ENCODE measurements at regions not wholly inside any gene's neighbourhood (a gene's known extent, or its start where the extent isn't known, plus 50 kb on each side); places are given as distances from the start of the nearest gene placed in this dataset.
"Not testable (repeated sequence)": the region's sequence is repeated elsewhere in the genome, so short reads cannot be mapped to it uniquely, and the experiment has no call there.

DNA sequence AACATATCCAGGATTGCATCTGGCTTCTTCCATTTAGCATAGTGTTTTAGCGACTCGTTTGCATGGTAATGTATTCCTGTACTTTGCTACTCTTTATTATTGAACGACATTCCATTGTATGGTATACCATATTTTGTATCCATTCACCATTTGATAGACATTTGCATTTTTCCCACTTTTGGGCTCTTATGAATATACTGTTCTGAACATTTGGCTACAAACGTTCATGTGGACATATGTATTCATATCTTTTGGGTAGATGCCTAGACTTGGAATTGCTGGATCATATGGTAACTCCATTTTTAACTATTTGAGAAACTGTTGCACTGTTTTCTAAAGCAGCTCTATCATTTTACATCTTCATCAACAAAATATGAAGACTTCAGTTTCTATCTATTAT is 383.7 kb upstream of the AKR1E2 start:
- in situ Hi-C loops (cut with MboI; ENCODE audit: low pct_unique_long_range_greater_than_20kb, low sequenced_read_pairs), result no loop called here
- DNase-seq, result no peak

GRCh38 chr10:4440260-4440659 is 385.7 kb upstream of the AKR1E2 start:
- DNase-seq, result no peak
- in situ Hi-C loops (cut with MboI; ENCODE audit: low pct_unique_long_range_greater_than_20kb, low sequenced_read_pairs), result no loop called here

GRCh38 chr10:4437791-4438190 is 388.2 kb upstream of the AKR1E2 start:
- peak; percentile 23 for DNase-seq
- in situ Hi-C loops (cut with MboI; ENCODE audit: low pct_unique_long_range_greater_than_20kb, low sequenced_read_pairs), result no loop called here

GRCh38 chr10:4437061-4437460 is 388.9 kb upstream of the AKR1E2 start:
- DNase-seq, result no peak
- in situ Hi-C loops (cut with MboI; ENCODE audit: low pct_unique_long_range_greater_than_20kb, low sequenced_read_pairs), result no loop called here

- in situ Hi-C loops (cut with MboI; ENCODE audit: low pct_unique_long_range_greater_than_20kb, low sequenced_read_pairs), result no loop called here
- no peak for DNase-seq
These were observed 389.9 kb upstream of the AKR1E2 start for GRCh38 chr10:4436103-4436502.

DNA sequence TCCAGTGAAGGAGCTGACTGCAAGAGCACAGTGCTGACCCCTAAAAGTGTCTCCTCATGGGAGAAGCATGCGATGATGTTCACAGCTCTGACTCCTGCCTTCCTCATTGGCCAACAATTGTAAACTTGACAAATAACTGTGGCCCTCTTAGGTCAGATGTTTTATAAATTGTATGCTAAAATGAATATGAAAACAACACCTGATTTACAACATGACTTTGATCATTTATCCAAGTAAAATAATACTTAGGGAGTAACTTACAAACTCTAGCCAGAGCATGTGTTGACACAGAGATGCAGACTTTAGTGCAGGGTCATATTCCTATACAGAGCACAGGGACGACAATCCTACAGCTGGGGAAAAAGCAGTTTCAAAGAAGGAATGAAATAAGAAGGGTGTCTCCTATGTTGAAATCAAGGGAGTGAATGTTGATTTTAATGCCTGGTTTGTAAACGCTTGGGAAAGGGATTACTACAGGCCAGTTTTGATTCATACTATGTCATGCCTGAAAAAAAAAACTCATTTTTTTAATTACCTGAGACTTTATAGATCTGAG is 391.4 kb upstream of the AKR1E2 start:
- DNase-seq, result no peak
- in situ Hi-C loops (cut with MboI; ENCODE audit: low pct_unique_long_range_greater_than_20kb, low sequenced_read_pairs), result no loop called here

- no peak for DNase-seq
- in situ Hi-C loops (cut with MboI; ENCODE audit: low pct_unique_long_range_greater_than_20kb, low sequenced_read_pairs), result no loop called here
These were observed 391.9 kb upstream of the AKR1E2 start for GRCh38 chr10:4434105-4434504.

DNA sequence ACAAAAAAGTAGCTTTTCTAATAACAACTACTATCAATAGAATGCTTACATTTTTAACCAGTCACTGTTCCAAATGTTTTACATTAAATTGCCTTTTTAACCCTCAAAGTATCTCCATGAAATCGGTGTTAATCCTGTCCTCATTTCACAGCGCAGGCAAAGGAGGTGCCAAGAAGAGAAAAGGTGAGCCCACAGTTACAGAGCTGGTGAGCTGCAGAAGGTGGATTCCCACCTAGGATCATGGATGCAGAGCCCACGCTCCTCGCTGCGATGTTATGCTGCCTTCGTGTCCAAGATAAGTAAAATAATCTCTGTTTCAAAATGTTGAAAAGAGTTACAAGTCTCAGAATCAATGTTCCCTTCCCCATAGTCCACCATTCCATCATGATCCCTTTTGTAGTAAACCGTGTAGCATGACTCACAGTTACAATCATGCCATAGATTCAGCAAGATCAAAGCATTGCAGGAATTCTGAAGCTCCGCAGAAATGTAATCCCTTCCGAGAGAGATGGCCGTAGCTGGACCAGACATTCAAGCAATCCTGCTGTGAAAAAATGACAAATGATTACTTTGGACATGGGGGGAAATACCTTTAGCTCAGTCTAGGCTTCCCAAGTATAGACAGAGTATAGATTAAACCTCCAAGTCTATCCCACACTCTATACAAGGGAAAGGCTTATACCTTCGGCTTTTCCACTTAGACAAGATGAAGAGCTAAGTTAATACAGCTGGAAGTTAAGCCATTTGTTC is 394.7 kb upstream of the AKR1E2 start:
- no peak for DNase-seq
- in situ Hi-C loops (cut with MboI; ENCODE audit: low pct_unique_long_range_greater_than_20kb, low sequenced_read_pairs), result no loop called here

DNA sequence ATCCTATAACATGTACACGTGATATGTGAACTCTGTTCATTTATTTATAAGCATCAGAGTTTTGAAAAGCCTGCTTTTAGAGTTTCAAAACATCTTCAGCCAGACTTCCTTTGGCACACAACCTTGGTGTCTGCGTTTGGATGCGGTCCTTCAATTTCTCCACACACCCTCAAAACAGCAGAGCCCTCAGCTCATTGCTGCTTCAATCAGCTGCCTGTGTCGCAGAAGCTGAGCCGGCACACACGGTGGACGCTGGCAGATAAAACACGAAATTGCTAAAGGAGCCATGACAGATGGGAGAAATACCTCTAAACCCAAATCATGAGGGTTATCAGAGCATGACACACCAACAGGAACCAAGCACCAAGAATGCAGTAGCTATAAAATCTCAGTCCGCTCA is 396.4 kb upstream of the AKR1E2 start:
- in situ Hi-C loops (cut with MboI; ENCODE audit: low pct_unique_long_range_greater_than_20kb, low sequenced_read_pairs), result no loop called here
- no peak for DNase-seq

- DNase-seq, result no peak
- in situ Hi-C loops (cut with MboI; ENCODE audit: low pct_unique_long_range_greater_than_20kb, low sequenced_read_pairs), result no loop called here
These were observed 398.5 kb upstream of the AKR1E2 start for GRCh38 chr10:4427532-4427931.

GRCh38 chr10:4426866-4427265 is 399.1 kb upstream of the AKR1E2 start:
- in situ Hi-C loops (cut with MboI; ENCODE audit: low pct_unique_long_range_greater_than_20kb, low sequenced_read_pairs), result no loop called here
- no peak for DNase-seq

DNA sequence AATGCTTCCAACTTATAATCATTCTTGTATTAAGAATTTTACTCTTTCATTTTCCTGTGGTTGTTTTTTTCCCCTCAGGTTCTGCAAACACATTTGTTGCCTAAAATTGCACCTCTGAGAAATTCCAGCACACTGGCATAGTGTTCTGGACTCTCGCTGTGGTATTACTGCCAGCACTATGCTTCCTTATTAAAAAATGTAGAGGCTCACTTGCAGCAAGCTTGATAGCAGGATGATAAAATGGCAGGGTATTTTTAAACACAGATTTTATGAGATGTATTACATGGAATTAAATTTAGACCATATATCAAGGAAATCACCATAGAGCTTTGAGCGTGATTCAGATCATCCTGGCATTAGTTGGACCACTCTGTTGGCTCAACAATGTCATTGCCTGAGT is 416.7 kb upstream of the AKR1E2 start:
- in situ Hi-C loops (cut with MboI; ENCODE audit: low pct_unique_long_range_greater_than_20kb, low sequenced_read_pairs), result no loop called here
- no peak for DNase-seq

DNA sequence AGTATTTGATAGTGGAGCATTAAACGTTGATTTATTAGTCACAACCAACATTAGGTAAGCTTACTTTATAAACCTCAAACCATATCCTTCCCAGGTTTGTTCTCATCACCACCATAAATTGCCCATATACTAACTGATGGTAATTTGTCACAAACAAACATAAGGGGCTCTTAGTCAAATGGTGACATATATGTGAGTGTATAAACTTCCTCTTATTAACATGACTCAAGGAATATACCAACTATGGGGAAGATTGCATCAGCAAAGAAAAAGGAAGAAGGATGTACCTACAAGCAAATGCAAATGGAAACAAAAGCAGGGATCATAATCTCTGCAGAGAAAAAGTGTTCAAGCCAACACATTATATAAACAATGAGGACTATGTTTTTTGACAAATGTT is 418.2 kb upstream of the AKR1E2 start:
- in situ Hi-C loops (cut with MboI; ENCODE audit: low pct_unique_long_range_greater_than_20kb, low sequenced_read_pairs), result no loop called here
- peak; percentile 61 for DNase-seq

DNA sequence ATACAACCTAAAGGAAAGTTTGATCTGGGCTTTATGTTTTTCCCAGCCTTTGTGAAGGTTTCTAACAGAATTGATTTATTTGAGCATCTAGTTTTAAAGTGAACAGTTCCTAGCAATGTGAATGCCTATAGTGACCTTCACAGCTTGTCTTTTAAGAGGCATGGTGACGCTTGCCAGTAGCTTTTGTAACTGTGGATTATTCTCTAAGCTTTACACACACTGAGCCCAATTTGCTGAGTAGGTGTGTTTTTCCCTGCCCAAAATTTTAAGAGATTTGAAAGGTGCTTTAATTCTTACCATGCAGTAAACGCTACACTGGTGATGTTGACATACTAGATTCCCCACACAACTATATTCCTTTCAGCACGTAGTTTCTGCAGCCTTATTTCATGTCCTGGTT is 420.2 kb upstream of the AKR1E2 start:
- DNase-seq, result no peak
- in situ Hi-C loops (cut with MboI; ENCODE audit: low pct_unique_long_range_greater_than_20kb, low sequenced_read_pairs), result no loop called here

DNA sequence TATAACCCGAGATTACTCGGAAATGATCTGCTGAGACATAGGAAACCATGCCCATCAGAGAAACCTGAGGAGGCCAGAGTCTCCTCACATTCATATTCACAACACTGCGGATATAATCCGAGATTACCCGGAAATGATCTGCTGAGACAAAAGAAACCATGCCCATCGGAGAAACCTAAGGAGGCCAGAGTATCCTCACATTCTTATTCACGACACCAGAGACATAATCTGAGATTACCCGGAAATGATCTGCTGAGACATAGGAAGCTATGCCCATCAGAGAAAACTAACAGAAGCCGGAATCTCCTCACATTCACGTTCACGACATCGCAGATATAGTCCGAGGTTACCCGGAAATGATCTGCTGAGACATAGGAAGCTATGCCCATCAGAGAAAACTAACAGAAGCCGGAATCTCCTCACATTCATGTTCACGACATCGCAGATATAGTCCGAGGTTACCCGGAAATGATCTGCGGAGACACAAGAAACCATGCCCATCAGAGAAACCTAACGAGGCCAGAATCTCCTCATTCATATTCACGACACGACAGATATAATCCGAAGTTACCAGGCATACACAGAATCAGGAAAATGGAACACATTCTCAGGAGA is 422.3 kb upstream of the AKR1E2 start:
- in situ Hi-C loops (cut with MboI; ENCODE audit: low pct_unique_long_range_greater_than_20kb, low sequenced_read_pairs), result no loop called here
- no peak for DNase-seq

GRCh38 chr10:4401080-4401479 is 424.9 kb upstream of the AKR1E2 start:
- in situ Hi-C loops (cut with MboI; ENCODE audit: low pct_unique_long_range_greater_than_20kb, low sequenced_read_pairs); DNase-seq: not testable (repeated sequence)

DNA sequence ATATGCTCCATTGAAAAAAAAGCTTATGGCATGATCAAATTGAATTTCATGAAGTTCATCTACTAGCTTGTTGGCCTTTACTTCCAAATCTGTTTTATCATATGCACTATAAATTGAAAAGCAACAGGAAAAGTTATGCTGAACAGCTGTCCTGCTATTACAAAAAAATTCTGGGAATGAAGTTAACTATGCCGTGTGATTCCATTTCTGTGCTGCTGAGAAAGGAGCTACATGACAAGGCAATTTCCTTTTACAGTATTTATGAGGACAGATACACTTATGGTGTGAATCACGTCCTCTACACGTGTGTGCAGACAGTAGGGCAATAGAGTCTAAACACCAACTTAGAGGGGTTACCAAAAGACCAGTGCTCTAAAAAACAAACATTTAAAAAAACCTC is 426.5 kb upstream of the AKR1E2 start:
- in situ Hi-C loops (cut with MboI; ENCODE audit: low pct_unique_long_range_greater_than_20kb, low sequenced_read_pairs), result no loop called here
- DNase-seq, result no peak

DNA sequence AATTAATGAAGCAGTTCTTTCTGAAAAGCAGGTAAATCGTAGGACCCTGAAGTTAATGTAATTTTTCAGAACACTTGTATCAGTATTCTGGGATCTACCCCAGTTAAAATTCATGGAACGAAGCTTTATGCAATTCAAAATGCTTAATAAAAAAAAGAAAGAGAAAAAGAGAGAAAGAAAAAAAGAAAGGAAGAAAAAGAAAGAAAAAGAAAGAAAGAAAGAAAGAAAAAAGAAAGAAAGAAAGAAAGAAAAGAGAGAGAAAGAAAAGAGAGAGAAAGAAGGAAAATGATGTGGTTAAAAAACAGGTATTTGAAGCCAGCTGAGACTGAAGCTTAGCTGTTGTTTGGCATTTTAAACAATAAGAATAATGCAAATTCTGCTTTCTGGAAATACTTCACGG is 427.4 kb upstream of the AKR1E2 start:
- in situ Hi-C loops (cut with MboI; ENCODE audit: low pct_unique_long_range_greater_than_20kb, low sequenced_read_pairs), result no loop called here
- no peak for DNase-seq

DNA sequence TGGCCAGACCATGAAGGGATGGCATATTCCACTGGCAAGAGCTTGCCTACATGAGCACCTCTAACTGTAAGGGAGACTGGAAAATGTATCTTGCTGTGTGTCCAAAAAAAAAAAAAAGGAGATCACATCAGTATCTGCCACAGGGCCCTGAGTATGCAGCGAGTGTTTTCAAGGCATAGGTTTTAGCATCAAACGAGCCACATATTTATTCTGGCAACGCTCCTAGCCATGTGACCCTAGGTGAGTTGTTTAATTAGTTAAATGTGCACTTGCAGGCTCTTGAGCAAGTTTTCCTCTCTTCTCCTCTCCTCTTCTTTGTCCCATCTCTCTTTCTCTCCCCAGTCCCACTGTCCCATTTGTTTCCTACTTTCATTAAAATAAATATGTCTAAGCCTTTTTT is 428.7 kb upstream of the AKR1E2 start:
- no peak for DNase-seq
- in situ Hi-C loops (cut with MboI; ENCODE audit: low pct_unique_long_range_greater_than_20kb, low sequenced_read_pairs), result no loop called here

DNA sequence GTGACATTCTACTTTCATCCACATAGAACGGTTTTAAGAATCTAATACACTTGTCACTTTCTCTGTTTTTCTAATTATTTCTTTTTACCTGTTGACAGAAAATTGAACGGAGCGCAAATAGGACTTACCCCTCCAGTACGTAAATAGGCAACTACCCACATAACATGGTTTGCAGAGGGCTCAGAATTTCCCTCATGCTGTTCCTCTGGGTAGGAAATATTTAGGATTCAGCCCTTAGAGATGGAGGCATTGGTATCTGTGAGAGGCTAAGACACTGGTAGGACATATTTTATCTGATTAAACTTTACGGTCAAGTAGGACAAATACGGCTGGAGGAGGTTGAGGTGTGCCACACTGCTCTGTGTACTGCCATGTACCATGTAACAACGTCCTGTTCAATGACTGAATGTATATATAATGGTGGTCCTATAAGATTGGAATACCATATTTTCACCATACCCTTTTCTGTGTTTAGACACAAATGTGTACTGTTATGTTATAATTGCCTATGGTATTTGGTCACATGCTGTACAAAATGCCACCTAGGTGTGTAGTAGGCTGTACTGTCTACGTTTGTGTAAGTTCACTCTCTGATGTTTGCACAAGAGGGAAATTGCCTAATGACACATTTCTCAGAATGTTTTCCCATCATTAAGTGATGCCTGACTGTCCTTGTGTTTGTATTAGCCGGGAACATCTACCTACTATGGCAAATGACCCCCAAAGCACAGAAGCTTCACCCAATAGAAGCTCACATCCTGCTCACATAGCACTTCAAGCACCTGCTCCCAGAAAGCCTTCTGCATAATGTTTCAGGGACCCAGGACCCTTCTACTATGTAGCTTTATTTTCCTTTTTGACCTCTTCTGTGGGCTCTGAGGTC is 429.4 kb upstream of the AKR1E2 start:
- in situ Hi-C loops (cut with MboI; ENCODE audit: low pct_unique_long_range_greater_than_20kb, low sequenced_read_pairs), result no loop called here

More for the DNA sequence above, 429.4 kb upstream of the AKR1E2 start:
- no peak for DNase-seq

Measured in KBM-7 (cell line).